Naive thymus-derived CD4-positive, alpha-beta T cell (primary cell): ENCODE measurements at regions not wholly inside any gene's neighbourhood (a gene's known extent, or its start where the extent isn't known, plus 50 kb on each side); places are given as distances from the start of the nearest gene placed in this dataset.
A peak's percentile ranks its signal among the peaks of the same experiment; 100 is the strongest.

Experiments used
- ATAC-seq: fragments of 150-1000 bp; cut with Tn5 transposase; 2 replicates; pipeline ENCODE4 v1.10.0; 2021; ENCODE audit warnings: mild to moderate bottlenecking, moderate library complexity
- CTCF ChIA-PET: fragments of 350-600 bp; sonication (Branson Sonifier 250); formaldehyde crosslinking; loops from one replicate; lab custom pipeline; 2021; ENCODE audit warnings: antibody characterized with exemption; lab: Charles Lee
- POLR2A ChIA-PET: fragments of 350-600 bp; sonication (Branson Sonifier 250); formaldehyde crosslinking; loops from one replicate; lab custom pipeline; 2021; ENCODE audit warnings: antibody characterized with exemption, inconsistent platforms; lab: Charles Lee
- DNase-seq, 9 donors: peaks; one replicate each; pipeline versions ENCODE4 v3.0.0 to v3.0.0-alpha.2; 2020 to 2022; ENCODE audit warnings: mixed read lengths in 1 of 9
- H3K27ac ChIP-seq: one replicate; pipeline ENCODE4 v1.7.0; 2013; ENCODE audit warnings: mild to moderate bottlenecking, low read depth, low read length, moderate library complexity
- H3K27me3 ChIP-seq, 2 donors: one replicate each; pipeline ENCODE4 v1.7.0; 2013; ENCODE audit warnings: low read length in 2 of 2, mild to moderate bottlenecking in 2 of 2, moderate library complexity in 2 of 2; ENCODE audit not compliant: control insufficient read depth in 2 of 2, insufficient read depth in 2 of 2
- H3K36me3 ChIP-seq, 3 experiments: 1 replicate in 2 of 3; 2 replicates in 1 of 3; pipeline ENCODE4 v1.7.0; 2013; ENCODE audit warnings: low read length in 3 of 3, mild to moderate bottlenecking in 3 of 3, moderate library complexity in 1 of 3; ENCODE audit not compliant: insufficient read depth in 3 of 3, control insufficient read depth in 2 of 3
- H3K4me1 ChIP-seq, 2 donors: one replicate each; pipeline ENCODE4 v1.7.0; 2013; ENCODE audit warnings: low read length in 2 of 2, mild to moderate bottlenecking in 2 of 2, moderate library complexity in 1 of 2; ENCODE audit not compliant: control insufficient read depth in 2 of 2, insufficient read depth in 2 of 2
- H3K4me3 ChIP-seq: 2 replicates; pipeline ENCODE4 v1.7.0; 2013; ENCODE audit warnings: mild to moderate bottlenecking, low read length
- H3K9me3 ChIP-seq, 3 experiments: 1 replicate in 2 of 3; 2 replicates in 1 of 3; pipeline ENCODE4 v1.7.0; 2013; ENCODE audit warnings: low read length in 3 of 3; ENCODE audit not compliant: control insufficient read depth in 2 of 3
- H3K27ac Mint-ChIP-seq, 9 donors: one replicate each; pipeline ENCODE4 v1.8.0; 2020 to 2022; ENCODE audit warnings: mixed read lengths in 9 of 9, mild to moderate bottlenecking in 8 of 9, moderate library complexity in 5 of 9, inconsistent platforms in 2 of 9
- H3K27me3 Mint-ChIP-seq, 5 donors: one replicate each; pipeline ENCODE4 v1.8.0; 2021 to 2022; ENCODE audit warnings: mixed read lengths in 5 of 5, mild to moderate bottlenecking in 1 of 5
- H3K36me3 Mint-ChIP-seq, 5 donors: one replicate each; pipeline ENCODE4 v1.8.0; 2020 to 2022; ENCODE audit warnings: mixed read lengths in 5 of 5, mild to moderate bottlenecking in 3 of 5, inconsistent platforms in 1 of 5
- H3K4me1 Mint-ChIP-seq, 7 donors: one replicate each; pipeline ENCODE4 v1.8.0; 2020 to 2022; ENCODE audit warnings: mixed read lengths in 7 of 7, mild to moderate bottlenecking in 3 of 7, inconsistent platforms in 1 of 7
- H3K4me3 Mint-ChIP-seq, 10 donors: one replicate each; pipeline ENCODE4 v1.8.0; 2020 to 2022; ENCODE audit warnings: mild to moderate bottlenecking in 10 of 10, mixed read lengths in 10 of 10, moderate library complexity in 6 of 10, inconsistent platforms in 2 of 10
- H3K9me3 Mint-ChIP-seq, 11 donors: one replicate each; pipeline ENCODE4 v1.8.0; 2020 to 2022; ENCODE audit warnings: mixed read lengths in 11 of 11, mild to moderate bottlenecking in 4 of 11, inconsistent platforms in 1 of 11, moderate library complexity in 1 of 11
- intact Hi-C, 2 donors: fragments of 100-400 bp; cut with micrococcal nuclease; formaldehyde crosslinking; loops; one replicate each; pipeline ENCODE4 v1.15.1; 2023

- Mint-ChIP-seq H3K36me3 (peaks cover 0 to 22% (median 8%) of the 10 kb centered on the region in 5 donors), H3K27me3 (peaks cover 0 to 3% (median 0%) of the 10 kb centered on the region in 5 donors), H3K9me3 (peaks cover 0 to 1% (median 0%) of the 10 kb centered on the region in 11 donors), H3K4me3 (no peak overlapping the region), H3K4me1 (no peaks in the 10 kb centered on the region), H3K27ac (no peak overlapping the region)
- DNase-seq (no peak), ATAC-seq (no peak)
- H3K36me3 ChIP-seq = no peaks in the 10 kb centered on the region
- H3K9me3 ChIP-seq = no peaks in the 10 kb centered on the region
- H3K27me3 ChIP-seq = no peaks in the 10 kb centered on the region
- ChIA-PET POLR2A (no interaction called here), CTCF (no interaction called here)
- no peak overlapping the region for H3K4me3 ChIP-seq
- no peak overlapping the region for H3K27ac ChIP-seq
- intact Hi-C loops = no loop called here
- no peaks in the 10 kb centered on the region for H3K4me1 ChIP-seq
These were observed 130.4 kb upstream of the RFX3 start for GRCh38 chr9:3656224-3656623.

GRCh38 chr9:3650994-3651622, 125.3 kb upstream of the RFX3 start:
- no peaks in the 10 kb centered on the region for H3K36me3 ChIP-seq
- H3K9me3 ChIP-seq = no peaks in the 10 kb centered on the region
- H3K9me3 Mint-ChIP-seq = peaks cover 0 to 1% (median 0%) of the 10 kb centered on the region in 11 donors
- H3K27ac Mint-ChIP-seq = no peak overlapping the region
- POLR2A ChIA-PET = no interaction called here
- H3K4me3 Mint-ChIP-seq = no peak overlapping the region
- H3K4me1 ChIP-seq = no peaks in the 10 kb centered on the region
- CTCF ChIA-PET = no interaction called here
- peaks cover 0 to 6% (median 0%) of the 10 kb centered on the region in 5 donors for H3K36me3 Mint-ChIP-seq
- H3K27me3 ChIP-seq = no peaks in the 10 kb centered on the region
- H3K27me3 Mint-ChIP-seq = peaks cover 0 to 3% (median 0%) of the 10 kb centered on the region in 5 donors
- no peak overlapping the region for H3K4me3 ChIP-seq
- H3K27ac ChIP-seq = no peak overlapping the region
- intact Hi-C loops = no loop called here
- DNase-seq (no peak), ATAC-seq (no peak)
- H3K4me1 Mint-ChIP-seq = no peaks in the 10 kb centered on the region

GRCh38 chr9:3648722-3649246, 123.0 kb upstream of the RFX3 start:
- POLR2A ChIA-PET = no interaction called here
- no peak for DNase-seq
- Histone ChIP-seq H3K27ac (no peak overlapping the region), H3K27me3 (no peaks in the 10 kb centered on the region), H3K4me1 (no peaks in the 10 kb centered on the region), H3K9me3 (no peaks in the 10 kb centered on the region), H3K36me3 (no peaks in the 10 kb centered on the region), H3K4me3 (no peak overlapping the region)
- peaks cover 0 to 1% (median 0%) of the 10 kb centered on the region in 11 donors for H3K9me3 Mint-ChIP-seq
- H3K36me3 Mint-ChIP-seq = peaks cover 0 to 5% (median 0%) of the 10 kb centered on the region in 5 donors
- H3K27ac Mint-ChIP-seq = no peak overlapping the region
- H3K27me3 Mint-ChIP-seq = no peaks in the 10 kb centered on the region
- no peak overlapping the region for H3K4me3 Mint-ChIP-seq
- no peaks in the 10 kb centered on the region for H3K4me1 Mint-ChIP-seq
- ATAC-seq = no peak
- CTCF ChIA-PET = interaction anchor here (0.8 to 1.4 kb wide), 2 partner anchors 14 to 182 kb away, joined by 3 to 6 read pairs; no protein-coding TSS in a partner anchor
- intact Hi-C loops = no loop called here

GRCh38 chr9:3648266-3648665, 122.5 kb upstream of the RFX3 start:
- ChIA-PET CTCF (interaction anchor here (0.8 to 1.4 kb wide), 2 partner anchors 14 to 181 kb away, joined by 3 to 6 read pairs; no protein-coding TSS in a partner anchor), POLR2A (no interaction called here)
- no peak overlapping the region for H3K27ac Mint-ChIP-seq
- DNase-seq (no peak), ATAC-seq (no peak)
- no peaks in the 10 kb centered on the region for H3K27me3 ChIP-seq
- H3K36me3 ChIP-seq = no peaks in the 10 kb centered on the region
- H3K36me3 Mint-ChIP-seq = peaks cover 0 to 3% (median 0%) of the 10 kb centered on the region in 5 donors
- intact Hi-C loops = no loop called here
- H3K4me3 Mint-ChIP-seq = no peak overlapping the region
- H3K9me3 Mint-ChIP-seq = peaks cover 0 to 1% (median 0%) of the 10 kb centered on the region in 11 donors
- H3K27ac ChIP-seq = no peak overlapping the region
- H3K4me3 ChIP-seq = no peak overlapping the region
- H3K4me1 ChIP-seq = no peaks in the 10 kb centered on the region
- no peaks in the 10 kb centered on the region for H3K27me3 Mint-ChIP-seq
- no peaks in the 10 kb centered on the region for H3K9me3 ChIP-seq
- H3K4me1 Mint-ChIP-seq = no peaks in the 10 kb centered on the region

- H3K36me3 Mint-ChIP-seq = no peaks in the 10 kb centered on the region
- Histone ChIP-seq H3K9me3 (no peaks in the 10 kb centered on the region), H3K27me3 (no peaks in the 10 kb centered on the region), H3K4me3 (no peak overlapping the region), H3K36me3 (no peaks in the 10 kb centered on the region), H3K4me1 (no peaks in the 10 kb centered on the region), H3K27ac (no peak overlapping the region)
- H3K27me3 Mint-ChIP-seq = no peaks in the 10 kb centered on the region
- no peaks in the 10 kb centered on the region for H3K4me1 Mint-ChIP-seq
- H3K27ac Mint-ChIP-seq = no peak overlapping the region
- intact Hi-C loops = loop anchor here (1.0 to 2.0 kb wide), 4 partner anchors 121 to 775 kb away; partner anchors contain the start of gene RFX3 (in 1 of the 2)
- ChIA-PET POLR2A (no interaction called here), CTCF (interaction anchor here (1.4 kb wide), 1 partner anchor 180 kb away, joined by 6 read pairs; no protein-coding TSS in a partner anchor)
- H3K9me3 Mint-ChIP-seq = no peaks in the 10 kb centered on the region
- H3K4me3 Mint-ChIP-seq = no peak overlapping the region
- ATAC-seq (no peak), DNase-seq (peak in 4 of 9 donors; percentile 1 to 18 (median 3))
These were observed 121.9 kb upstream of the RFX3 start for GRCh38 chr9:3647652-3648051.

- Histone ChIP-seq H3K9me3 (no peaks in the 10 kb centered on the region), H3K36me3 (no peaks in the 10 kb centered on the region), H3K4me1 (no peaks in the 10 kb centered on the region), H3K4me3 (no peak overlapping the region), H3K27ac (no peak overlapping the region), H3K27me3 (no peaks in the 10 kb centered on the region)
- ATAC-seq = no peak
- intact Hi-C loops = loop anchor here in 1 of 2 donors (2.0 kb wide), 1 partner anchor 119 kb away; the partner anchor contains the start of gene RFX3
- H3K27me3 Mint-ChIP-seq = no peaks in the 10 kb centered on the region
- no peak overlapping the region for H3K27ac Mint-ChIP-seq
- H3K4me3 Mint-ChIP-seq = no peak overlapping the region
- H3K9me3 Mint-ChIP-seq = no peaks in the 10 kb centered on the region
- no peak for DNase-seq
- ChIA-PET POLR2A (no interaction called here), CTCF (no interaction called here)
- peaks cover 0 to 2% (median 0%) of the 10 kb centered on the region in 5 donors for H3K36me3 Mint-ChIP-seq
- H3K4me1 Mint-ChIP-seq = no peaks in the 10 kb centered on the region
These were observed 120.4 kb upstream of the RFX3 start for GRCh38 chr9:3646226-3646625.
